ENCODE measurements at regions not wholly inside any gene's neighbourhood (a gene's known extent, or its start where the extent isn't known, plus 50 kb on each side); places are given as distances from the start of the nearest gene placed in this dataset.

- TF ChIP-seq CTCF (conservative IDR thresholded peaks at IDR 0.05 in 1 of 2, IDR thresholded peaks at IDR 0.05 in 1 of 2; ENCODE audit: low read depth in 1 of 2, low read length in 2 of 2) = no peak
- TF ChIP-seq EZH2 (IDR thresholded peaks at IDR 0.05; ENCODE audit: low read length, missing control alignments) = no peak
These were observed 137.2 kb downstream of the C9orf50 start for GRCh38 chr9:129483415-129484351.

Measured in fibroblast of lung (primary cell).